ENCODE measurements at regions not wholly inside any gene's neighbourhood (a gene's known extent, or its start where the extent isn't known, plus 50 kb on each side); places are given as distances from the start of the nearest gene placed in this dataset.
"Not testable (repeated sequence)": the region's sequence is repeated elsewhere in the genome, so short reads cannot be mapped to it uniquely, and the experiment has no call there.

- DNase-seq (no peak), ATAC-seq (no peak)
- intact Hi-C loops (cut with DNase I), result no loop called here
Observed at GRCh38 chr4:18512718-18513117, 491.2 kb upstream of the LCORL start.

GRCh38 chr4:18511727-18512126, 490.2 kb upstream of the LCORL start:
- ATAC-seq (no peak), DNase-seq (no peak)
- intact Hi-C loops (cut with DNase I), result no loop called here

GRCh38 chr4:18508786-18509185, 487.2 kb upstream of the LCORL start:
- DNase-seq (no peak), ATAC-seq (no peak)
- intact Hi-C loops (cut with DNase I), result no loop called here

DNA sequence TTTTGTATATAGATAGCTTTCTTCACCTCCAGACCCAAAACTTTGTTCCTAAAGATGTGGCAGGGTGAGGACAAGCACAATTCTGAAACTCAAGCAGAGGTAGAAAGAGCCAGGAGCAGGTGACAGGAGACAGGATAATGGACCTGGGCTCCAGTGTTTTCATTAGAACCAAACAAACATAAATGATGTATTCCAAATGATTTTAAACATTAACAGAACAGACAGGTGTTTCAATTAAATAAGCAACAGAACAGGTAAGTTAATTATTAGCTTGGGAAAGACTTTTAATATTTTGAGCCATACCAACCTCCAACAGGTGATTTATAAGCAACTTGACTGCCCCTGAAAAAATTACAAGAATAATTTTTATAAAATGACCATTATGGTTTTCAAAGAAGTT, 459.4 kb upstream of the LCORL start:
- ATAC-seq (no peak), DNase-seq (no peak)
- intact Hi-C loops (cut with DNase I), result no loop called here

DNA sequence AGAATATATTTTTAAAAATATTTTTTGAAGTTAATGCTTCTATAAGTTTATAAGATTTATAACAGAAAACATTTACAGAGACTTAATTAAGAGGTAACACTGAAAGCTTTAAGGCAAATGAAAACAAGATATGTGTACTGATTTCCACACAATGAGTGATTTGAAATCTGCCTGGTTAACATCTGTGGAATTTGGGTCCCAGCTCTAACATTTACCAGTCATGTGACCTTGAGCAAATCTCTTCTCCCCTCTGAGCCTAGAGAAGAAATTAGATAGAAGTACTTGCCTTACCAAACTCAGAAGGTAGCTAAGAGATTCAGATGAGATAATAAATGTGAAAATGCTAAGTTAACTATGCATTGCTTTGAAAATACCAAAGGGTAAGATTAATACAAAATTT, 458.8 kb upstream of the LCORL start:
- ATAC-seq (no peak), DNase-seq (no peak)
- intact Hi-C loops (cut with DNase I), result no loop called here

DNA sequence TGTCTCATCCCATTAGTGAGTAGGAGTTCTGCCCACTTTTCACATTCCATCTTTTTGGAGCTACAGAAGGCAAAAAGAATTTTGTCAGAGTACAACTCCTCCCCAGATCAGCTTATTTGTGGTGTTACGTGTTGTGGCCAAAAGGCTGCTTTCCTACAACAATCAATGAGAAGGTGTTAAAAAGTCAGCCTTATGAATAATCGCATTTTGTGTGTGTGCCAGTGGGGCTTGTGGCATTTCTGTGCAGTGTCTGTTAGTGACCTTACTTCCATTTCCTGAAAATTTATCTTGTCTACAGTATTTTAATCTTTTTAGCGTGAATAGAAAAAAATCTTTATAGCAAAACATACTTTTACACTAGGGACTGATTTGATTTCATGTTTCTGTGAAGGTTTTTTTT, 458.3 kb upstream of the LCORL start:
- intact Hi-C loops (cut with DNase I), result no loop called here
- DNase-seq, result no peak
- ATAC-seq, result no peak

DNA sequence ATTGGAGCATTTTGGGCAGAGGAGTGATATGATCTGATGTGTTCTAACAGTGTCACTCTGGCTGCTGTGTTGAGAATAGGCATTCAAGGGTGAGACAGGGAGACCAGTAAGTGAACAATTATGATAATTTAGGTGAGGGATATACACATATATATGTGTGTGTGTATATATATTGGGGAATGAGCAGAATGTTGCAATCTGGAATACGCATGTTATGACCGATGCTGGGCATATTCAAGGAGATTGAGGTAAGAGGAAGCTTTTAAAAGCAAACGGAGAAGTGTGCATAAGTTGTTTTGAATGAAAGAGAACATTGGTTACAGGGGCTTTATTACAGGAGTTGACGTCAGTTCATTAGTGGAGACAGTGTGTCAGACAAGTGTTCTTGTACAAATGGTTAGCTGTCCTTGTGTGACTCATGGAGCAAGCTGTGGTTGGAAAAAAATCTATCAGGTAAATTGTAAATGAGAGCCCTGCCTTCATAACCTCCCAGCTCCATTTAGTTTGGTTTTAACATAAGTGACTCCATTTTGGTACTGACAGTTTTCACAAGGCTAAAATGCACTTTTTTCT, 442.5 kb upstream of the LCORL start:
- DNase-seq (no peak), ATAC-seq (no peak)
- intact Hi-C loops (cut with DNase I), result no loop called here

DNA sequence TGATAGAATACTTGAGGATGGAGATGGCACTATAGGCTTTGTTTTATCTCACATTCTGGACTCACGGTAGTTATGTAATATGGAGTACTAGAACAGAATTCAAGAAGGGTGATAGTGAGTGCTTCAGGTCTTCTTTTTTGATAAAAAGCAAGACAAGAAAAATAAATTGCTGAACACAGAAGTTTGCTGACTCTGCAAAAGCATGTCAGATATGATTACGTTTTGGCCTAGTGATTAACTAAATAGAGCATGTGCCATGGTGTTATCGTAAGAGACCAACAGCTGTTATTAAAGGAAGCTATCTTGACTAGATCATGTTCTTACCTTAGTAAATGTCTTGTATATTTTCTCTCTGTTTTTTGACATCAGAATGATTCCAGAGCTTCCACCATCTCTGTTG, 436.9 kb upstream of the LCORL start:
- no peak for DNase-seq
- no peak for ATAC-seq
- intact Hi-C loops (cut with DNase I), result no loop called here

DNA sequence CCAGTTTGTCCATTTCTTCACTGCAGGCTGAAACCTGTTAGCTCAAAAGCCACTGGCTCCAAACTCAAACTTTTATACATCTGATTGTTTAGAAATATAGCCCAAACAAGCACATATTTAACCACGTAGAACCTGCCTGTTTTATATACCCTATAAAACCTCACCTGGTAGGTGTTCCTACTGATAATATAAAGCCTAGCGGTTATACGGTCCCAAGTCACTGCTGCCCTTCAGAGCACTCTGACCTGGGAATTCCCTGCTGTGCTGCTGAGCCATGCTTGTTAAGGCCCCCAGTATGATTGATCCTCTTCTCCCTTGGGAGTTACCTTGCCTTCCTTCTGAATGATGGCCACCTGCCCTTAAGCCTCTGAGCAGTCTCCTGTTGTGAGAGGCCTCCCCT, 432.8 kb upstream of the LCORL start:
- intact Hi-C loops (cut with DNase I), result no loop called here
- ATAC-seq, result no peak

GRCh38 chr4:18445110-18445509, 423.6 kb upstream of the LCORL start:
- intact Hi-C loops (cut with DNase I), result no loop called here
- no peak for ATAC-seq
- DNase-seq, result no peak

More for the DNA sequence above, 432.8 kb upstream of the LCORL start:
- no peak for DNase-seq

DNA sequence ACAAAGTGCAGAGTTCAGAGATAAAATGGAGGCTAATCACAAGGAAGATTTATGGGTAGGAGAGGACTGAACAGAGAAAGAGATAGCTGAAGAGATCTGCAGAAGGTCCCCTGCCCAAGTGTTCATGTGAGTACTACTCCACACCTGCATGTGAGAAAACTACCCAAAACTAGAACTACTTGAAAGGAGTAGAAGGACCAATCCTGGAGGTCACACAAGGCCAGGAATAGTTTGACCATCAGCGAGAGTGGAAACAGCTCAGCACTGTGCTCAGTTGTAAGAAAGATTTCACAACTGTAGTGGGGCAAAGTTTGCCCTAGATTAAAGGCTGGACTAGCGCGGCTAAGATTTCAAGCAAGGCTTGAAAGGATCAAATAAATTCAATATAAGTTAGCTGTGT, 422.7 kb upstream of the LCORL start:
- ATAC-seq, result no peak
- no peak for DNase-seq
- intact Hi-C loops (cut with DNase I), result no loop called here

DNA sequence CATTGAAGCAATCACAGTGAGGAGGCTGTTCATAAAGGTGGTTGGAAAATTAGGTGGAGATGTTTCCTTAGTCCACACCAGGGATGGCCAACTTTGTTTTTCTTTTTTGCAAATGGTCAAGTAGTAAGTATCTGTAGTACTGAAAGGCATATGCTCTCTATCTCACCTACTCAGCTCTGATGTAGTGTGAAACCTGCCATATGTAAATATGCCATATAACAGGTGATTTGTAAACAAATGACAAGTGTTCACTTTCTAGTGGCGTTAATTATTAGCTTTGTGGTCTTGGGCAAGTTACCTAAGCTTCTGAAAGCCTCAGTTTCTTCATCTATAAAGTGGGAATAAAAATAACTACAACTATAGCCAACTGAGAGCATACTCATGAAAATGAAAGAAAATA, 421.4 kb upstream of the LCORL start:
- ATAC-seq, result no peak
- DNase-seq, result no peak
- intact Hi-C loops (cut with DNase I), result no loop called here

- intact Hi-C loops (cut with DNase I), result no loop called here
- DNase-seq (no peak), ATAC-seq (no peak)
Observed at GRCh38 chr4:18441676-18442075, 420.1 kb upstream of the LCORL start.

DNA sequence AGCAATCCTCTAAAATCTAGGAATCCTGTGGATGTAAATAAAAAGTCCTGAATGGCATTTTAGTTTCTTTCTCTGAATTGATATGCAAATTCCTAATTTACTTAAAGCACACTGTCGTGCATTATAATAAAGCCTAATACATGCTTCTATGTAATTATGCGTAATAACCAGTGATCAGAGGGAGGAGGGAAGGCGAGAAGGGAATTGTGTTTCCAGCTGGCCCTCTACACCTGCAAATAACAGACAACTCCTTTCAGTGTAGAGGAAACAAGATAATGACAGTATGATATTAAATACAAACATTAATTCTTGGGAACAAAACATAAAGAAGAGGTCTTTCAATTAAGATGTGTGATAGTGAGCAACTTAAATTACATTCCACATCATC, 419.6 kb upstream of the LCORL start:
- ATAC-seq (no peak), DNase-seq (no peak)
- intact Hi-C loops (cut with DNase I), result no loop called here

GRCh38 chr4:18440527-18441202, 419.1 kb upstream of the LCORL start:
- intact Hi-C loops (cut with DNase I), result no loop called here
- no peak for ATAC-seq
- no peak for DNase-seq

GRCh38 chr4:18439311-18439710, 417.8 kb upstream of the LCORL start:
- no peak for DNase-seq
- intact Hi-C loops (cut with DNase I), result no loop called here
- ATAC-seq, result no peak

DNA sequence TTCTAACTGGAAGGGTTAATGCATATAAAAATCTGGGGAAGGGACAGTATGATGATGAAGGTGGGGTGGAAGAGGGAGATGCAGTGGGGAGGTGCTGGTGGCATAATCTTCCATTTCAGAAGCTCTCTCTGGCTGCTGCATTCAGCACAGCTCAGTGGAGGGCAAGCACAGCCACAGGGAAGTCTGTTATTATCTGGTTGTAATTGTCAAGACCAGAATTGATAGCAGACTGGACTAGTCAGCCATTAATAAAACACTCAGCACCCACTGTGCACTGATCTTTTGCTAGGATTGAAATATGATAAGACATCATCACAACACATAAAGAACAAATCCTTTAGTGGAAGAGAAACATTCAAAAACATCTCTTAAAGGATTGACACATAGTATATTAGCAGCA, 414.2 kb upstream of the LCORL start:
- no peak for DNase-seq
- no peak for ATAC-seq
- intact Hi-C loops (cut with DNase I), result no loop called here

- no peak for ATAC-seq
- DNase-seq, result no peak
- intact Hi-C loops (cut with DNase I), result no loop called here
Observed at GRCh38 chr4:18422685-18423084, 401.1 kb upstream of the LCORL start.

GRCh38 chr4:18421519-18421918, 400.0 kb upstream of the LCORL start:
- intact Hi-C loops (cut with DNase I), result no loop called here
- no peak for ATAC-seq
- no peak for DNase-seq

DNA sequence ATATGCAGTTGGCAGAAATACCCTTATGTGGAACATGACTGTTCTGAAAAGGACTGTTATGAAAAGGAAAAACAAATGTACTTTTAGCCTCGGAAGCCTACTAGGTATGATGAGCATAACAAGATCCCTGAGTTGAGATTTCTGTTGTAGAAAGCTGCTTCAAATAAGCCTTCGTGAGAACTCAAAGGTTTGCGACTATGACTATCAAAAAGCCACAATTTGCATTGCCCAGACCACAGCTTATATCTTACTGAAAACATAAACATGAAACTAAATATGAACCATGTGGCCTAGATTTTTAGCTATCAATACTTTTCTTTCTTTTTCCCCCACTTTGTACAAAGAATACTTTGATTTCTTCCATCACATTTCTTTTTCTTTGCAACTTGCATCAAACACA, 398.2 kb upstream of the LCORL start:
- no peak for DNase-seq
- intact Hi-C loops (cut with DNase I), result no loop called here
- ATAC-seq, result no peak

GRCh38 chr4:18418195-18418898, 396.8 kb upstream of the LCORL start:
- DNase-seq, result not testable (repeated sequence)

More at GRCh38 chr4:18418195-18418898, 396.8 kb upstream of the LCORL start:
- intact Hi-C loops (cut with DNase I); ATAC-seq: not testable (repeated sequence)
